Activated naive CD4-positive, alpha-beta T cell treated with anti-CD3 and anti-CD28 coated beads, Interleukin-2, amount 50 U/mL, for 24 hours (primary cell): ENCODE measurements at regions not wholly inside any gene's neighbourhood (a gene's known extent, or its start where the extent isn't known, plus 50 kb on each side); places are given as distances from the start of the nearest gene placed in this dataset.

ENCODE experiments used
- H3K27ac Mint-ChIP-seq: one replicate; pipeline ENCODE4 v1.8.0; 2021; ENCODE audit warnings: mild to moderate bottlenecking, mixed read lengths
- H3K27me3 Mint-ChIP-seq: one replicate; pipeline ENCODE4 v1.8.0; 2021; ENCODE audit warnings: mixed read lengths
- H3K36me3 Mint-ChIP-seq: one replicate; pipeline ENCODE4 v1.8.0; 2021; ENCODE audit warnings: mixed read lengths
- H3K4me1 Mint-ChIP-seq: one replicate; pipeline ENCODE4 v1.8.0; 2021; ENCODE audit warnings: mixed read lengths
- H3K4me3 Mint-ChIP-seq: one replicate; pipeline ENCODE4 v1.8.0; 2021; ENCODE audit warnings: mild to moderate bottlenecking, mixed read lengths
- H3K9me3 Mint-ChIP-seq: one replicate; pipeline ENCODE4 v1.8.0; 2021; ENCODE audit warnings: mixed read lengths

DNA sequence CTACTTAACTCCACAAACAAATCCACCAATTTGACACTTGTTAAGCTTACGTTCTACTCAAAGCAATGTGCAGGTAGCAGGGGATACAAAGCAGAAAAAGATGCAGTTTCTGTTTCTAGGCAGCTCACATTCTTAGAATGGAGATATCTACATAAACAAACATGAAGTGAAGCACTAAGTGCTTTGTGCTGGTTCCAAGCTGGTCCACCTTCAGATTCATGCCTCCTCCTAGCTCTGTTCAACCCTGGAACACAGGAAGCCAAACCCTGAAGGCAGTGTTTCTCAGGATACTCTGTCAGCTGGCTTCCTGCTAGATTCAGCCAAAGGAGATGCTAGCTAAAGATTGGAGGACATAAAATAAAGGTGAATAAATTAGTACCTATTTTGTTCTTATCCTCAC lies 55.3 kb upstream of the NOL4 start:
- H3K36me3 Mint-ChIP-seq, result no peaks in the 10 kb centered on the region
- H3K27ac Mint-ChIP-seq, result no peak overlapping the region
- H3K27me3 Mint-ChIP-seq, result no peaks in the 10 kb centered on the region
- H3K9me3 Mint-ChIP-seq, result no peaks in the 10 kb centered on the region
- H3K4me1 Mint-ChIP-seq, result no peaks in the 10 kb centered on the region
- H3K4me3 Mint-ChIP-seq, result no peak overlapping the region

DNA sequence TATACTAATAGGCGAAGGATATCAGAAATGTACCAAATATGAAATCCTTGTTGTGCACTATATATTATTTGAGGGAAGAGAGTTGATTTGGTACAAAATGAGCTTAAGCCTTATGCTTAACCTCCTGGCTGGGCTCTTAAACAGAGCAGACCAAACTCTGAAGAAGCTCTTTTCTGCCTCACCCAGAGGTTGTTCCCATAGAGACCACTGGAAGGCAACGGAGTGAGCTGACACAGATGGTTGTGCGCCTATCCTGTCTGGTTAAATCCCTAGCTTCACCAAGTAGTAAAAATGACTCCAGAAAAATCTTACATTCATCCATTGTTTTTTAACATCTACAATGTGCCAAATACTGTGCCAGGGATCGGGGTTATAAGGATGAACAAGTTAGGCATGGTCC lies 55.9 kb upstream of the NOL4 start:
- H3K36me3 Mint-ChIP-seq, result no peaks in the 10 kb centered on the region
- no peaks in the 10 kb centered on the region for H3K4me1 Mint-ChIP-seq
- H3K9me3 Mint-ChIP-seq, result no peaks in the 10 kb centered on the region
- no peak overlapping the region for H3K4me3 Mint-ChIP-seq
- H3K27ac Mint-ChIP-seq, result no peak overlapping the region
- H3K27me3 Mint-ChIP-seq, result no peaks in the 10 kb centered on the region

DNA sequence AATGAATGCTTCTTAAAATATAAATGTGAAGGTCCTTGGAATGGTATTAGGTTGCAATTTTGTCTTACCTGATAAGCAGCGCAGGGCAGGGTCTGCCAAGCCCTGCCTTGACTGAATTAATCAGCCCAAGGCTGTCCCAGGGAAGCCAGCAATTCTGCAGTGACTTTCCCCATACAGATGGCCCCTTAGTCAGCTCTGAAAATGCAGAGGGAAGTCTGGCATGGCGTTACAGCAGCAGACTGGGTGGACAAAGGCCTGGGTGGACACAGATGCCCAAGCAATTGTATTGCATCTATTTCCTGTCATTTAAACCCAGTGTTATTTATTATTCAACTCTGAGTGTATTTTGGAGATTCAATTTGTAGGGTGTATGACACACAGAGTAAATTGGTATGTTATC lies 56.6 kb upstream of the NOL4 start:
- Mint-ChIP-seq H3K4me1 (no peaks in the 10 kb centered on the region), H3K27me3 (no peaks in the 10 kb centered on the region), H3K4me3 (no peak overlapping the region), H3K9me3 (peaks cover 2% of the 10 kb centered on the region), H3K36me3 (no peaks in the 10 kb centered on the region), H3K27ac (no peak overlapping the region)

DNA sequence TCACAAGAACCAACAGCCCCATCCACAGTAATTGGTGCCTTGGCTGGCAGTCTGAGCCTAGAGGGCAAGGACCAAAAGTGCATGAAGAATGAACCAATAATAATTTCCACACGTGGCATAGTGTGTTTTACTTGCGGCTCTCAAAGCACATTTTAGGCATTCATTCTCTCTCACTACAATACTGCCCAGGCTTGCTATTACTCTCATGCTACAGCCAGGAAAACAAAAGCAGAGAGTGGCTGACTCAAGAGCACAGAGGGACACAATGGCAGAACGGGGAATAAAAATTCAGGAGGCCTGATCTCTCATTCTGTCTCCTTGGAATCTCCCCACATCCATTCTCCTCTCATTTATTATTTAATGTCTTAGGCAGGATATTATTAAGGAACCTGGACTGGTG lies 57.0 kb upstream of the NOL4 start:
- Mint-ChIP-seq H3K9me3 (peaks cover 4% of the 10 kb centered on the region), H3K36me3 (no peaks in the 10 kb centered on the region), H3K4me1 (no peaks in the 10 kb centered on the region), H3K4me3 (no peak overlapping the region), H3K27ac (no peak overlapping the region), H3K27me3 (no peaks in the 10 kb centered on the region)

DNA sequence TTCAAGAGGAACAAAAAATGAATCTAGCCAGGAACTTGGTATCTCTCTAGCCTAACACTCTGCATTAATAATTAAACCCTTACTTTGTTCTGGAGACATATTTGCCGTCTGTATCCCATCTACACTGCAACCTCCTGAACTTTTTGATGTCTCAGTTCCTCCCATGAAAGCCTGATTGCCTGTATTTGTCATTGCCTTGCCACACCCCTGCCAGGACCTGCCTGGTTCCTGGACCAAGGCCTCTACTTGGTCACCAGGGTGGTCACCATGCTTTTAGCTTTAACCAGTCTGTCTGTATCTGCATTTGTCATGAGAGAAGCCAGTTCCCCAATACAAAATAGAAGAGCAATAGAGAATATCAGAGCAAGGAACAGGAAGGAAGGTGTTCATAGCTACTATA lies 58.8 kb upstream of the NOL4 start:
- Mint-ChIP-seq H3K9me3 (peaks cover 9% of the 10 kb centered on the region), H3K4me1 (no peaks in the 10 kb centered on the region), H3K4me3 (no peak overlapping the region), H3K27me3 (no peaks in the 10 kb centered on the region), H3K27ac (no peak overlapping the region), H3K36me3 (no peaks in the 10 kb centered on the region)

DNA sequence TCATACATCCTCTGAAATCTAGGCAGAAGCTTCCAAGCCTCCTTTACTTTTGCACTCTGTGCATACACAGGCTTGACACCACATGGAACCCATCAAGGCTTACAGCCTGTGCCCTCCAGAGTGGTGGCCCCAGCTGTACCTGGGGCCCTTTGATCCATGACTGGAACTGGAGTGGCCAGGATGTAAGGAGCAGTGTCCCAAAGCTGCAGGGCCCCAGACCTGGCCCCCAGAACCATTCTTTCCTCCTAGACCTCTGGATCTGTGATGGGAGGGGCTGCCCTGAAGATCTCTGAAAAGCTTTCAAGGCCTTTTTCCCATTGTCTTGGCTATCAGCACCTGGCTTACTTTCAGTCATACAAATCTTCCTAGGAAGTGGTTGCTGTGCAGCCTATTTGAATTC lies 63.1 kb upstream of the NOL4 start:
- H3K27me3 Mint-ChIP-seq, result no peaks in the 10 kb centered on the region

DNA sequence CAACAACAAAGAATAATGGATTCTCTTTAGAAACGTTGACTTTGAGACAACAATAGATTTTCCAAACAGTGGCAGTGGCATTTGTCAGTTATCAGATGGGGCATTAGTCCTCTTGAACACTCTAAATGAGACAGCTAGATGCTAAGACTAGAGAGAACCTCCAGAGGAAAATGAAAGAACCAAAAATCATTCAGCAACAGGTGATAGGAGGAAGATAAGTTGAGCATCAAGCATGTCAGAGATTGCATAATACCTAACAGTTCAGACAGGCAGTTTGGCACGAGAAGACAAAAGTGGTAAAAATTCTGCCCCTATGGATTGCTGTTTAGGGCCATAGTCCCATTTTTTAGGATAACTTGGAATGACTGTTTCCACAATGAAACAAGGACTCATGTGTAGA lies 67.9 kb upstream of the NOL4 start:
- H3K9me3 Mint-ChIP-seq, result peaks cover 12% of the 10 kb centered on the region
- no peak overlapping the region for H3K4me3 Mint-ChIP-seq
- no peaks in the 10 kb centered on the region for H3K36me3 Mint-ChIP-seq

More for the DNA sequence above, 63.1 kb upstream of the NOL4 start:
- no peaks in the 10 kb centered on the region for H3K36me3 Mint-ChIP-seq
- H3K27ac Mint-ChIP-seq, result no peak overlapping the region
- H3K4me1 Mint-ChIP-seq, result no peaks in the 10 kb centered on the region
- no peak overlapping the region for H3K4me3 Mint-ChIP-seq
- peaks cover 10% of the 10 kb centered on the region for H3K9me3 Mint-ChIP-seq

DNA sequence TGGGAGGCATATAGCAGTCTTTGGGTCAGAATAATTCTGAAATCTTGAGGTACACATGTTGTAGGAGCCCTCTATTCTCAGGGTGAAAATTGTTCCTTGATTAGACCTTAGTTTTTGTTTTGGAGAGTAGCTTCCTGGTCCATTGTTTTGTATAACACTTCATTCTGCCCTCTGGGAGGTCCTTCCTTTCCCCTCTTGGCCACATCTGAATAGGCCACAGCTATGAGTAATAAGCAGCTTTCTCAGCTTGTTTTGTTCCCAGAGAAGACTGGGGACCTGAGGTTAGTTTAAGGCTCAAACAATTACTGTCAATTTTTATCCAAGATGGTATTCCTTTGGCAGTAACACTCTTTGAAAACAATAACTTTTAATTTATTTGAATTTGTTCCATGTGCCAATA lies 72.6 kb upstream of the NOL4 start:
- Mint-ChIP-seq H3K27me3 (no peaks in the 10 kb centered on the region), H3K4me3 (no peak overlapping the region), H3K9me3 (peaks cover 12% of the 10 kb centered on the region), H3K4me1 (no peaks in the 10 kb centered on the region), H3K27ac (no peak overlapping the region), H3K36me3 (no peaks in the 10 kb centered on the region)

More for the DNA sequence above, 67.9 kb upstream of the NOL4 start:
- Mint-ChIP-seq H3K27me3 (no peaks in the 10 kb centered on the region), H3K27ac (no peak overlapping the region), H3K4me1 (no peaks in the 10 kb centered on the region)

DNA sequence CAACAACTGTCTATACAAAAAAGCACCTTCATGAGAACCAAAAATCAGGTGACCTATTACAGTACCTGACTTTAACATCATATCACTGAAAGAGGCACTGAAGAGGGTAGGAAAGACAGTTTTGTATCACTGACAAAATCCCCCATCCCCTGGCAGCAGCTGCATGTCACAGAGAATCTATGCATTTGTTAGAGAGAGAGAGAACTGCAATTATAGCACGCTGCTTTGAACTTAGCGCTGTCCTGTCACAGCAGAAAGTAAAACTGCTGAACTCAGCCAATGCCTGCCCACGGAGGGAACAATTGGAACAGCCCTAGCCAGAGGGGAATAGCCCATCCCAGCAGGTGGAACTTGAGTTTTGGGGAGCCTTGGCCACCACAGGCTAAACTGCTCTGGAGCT lies 75.1 kb upstream of the NOL4 start:
- H3K9me3 Mint-ChIP-seq, result peaks cover 12% of the 10 kb centered on the region
- H3K4me1 Mint-ChIP-seq, result no peaks in the 10 kb centered on the region
- H3K27me3 Mint-ChIP-seq, result no peaks in the 10 kb centered on the region
- no peaks in the 10 kb centered on the region for H3K36me3 Mint-ChIP-seq
- H3K4me3 Mint-ChIP-seq, result no peak overlapping the region
- no peak overlapping the region for H3K27ac Mint-ChIP-seq

DNA sequence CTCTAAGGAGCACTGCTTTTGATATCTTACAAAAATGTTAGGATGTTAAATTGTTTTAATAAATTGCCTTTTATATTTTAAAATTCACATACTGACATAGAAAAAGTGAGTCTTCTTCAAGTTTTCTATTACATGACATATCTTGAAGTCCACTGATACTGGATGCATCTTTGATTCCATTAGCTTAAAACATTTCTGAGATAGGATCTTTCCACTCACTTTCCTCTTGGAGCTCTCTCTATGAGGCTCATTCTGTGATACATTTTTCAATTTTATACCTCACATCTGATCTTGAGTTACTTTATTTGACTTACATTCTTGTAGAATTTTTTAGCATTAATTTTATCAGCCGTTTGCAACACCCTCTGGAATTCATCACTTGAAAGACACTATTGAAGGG lies 86.8 kb upstream of the NOL4 start:
- Mint-ChIP-seq H3K27me3 (no peaks in the 10 kb centered on the region), H3K4me3 (no peak overlapping the region), H3K9me3 (peaks cover 4% of the 10 kb centered on the region), H3K36me3 (no peaks in the 10 kb centered on the region), H3K4me1 (no peaks in the 10 kb centered on the region), H3K27ac (no peak overlapping the region)

DNA sequence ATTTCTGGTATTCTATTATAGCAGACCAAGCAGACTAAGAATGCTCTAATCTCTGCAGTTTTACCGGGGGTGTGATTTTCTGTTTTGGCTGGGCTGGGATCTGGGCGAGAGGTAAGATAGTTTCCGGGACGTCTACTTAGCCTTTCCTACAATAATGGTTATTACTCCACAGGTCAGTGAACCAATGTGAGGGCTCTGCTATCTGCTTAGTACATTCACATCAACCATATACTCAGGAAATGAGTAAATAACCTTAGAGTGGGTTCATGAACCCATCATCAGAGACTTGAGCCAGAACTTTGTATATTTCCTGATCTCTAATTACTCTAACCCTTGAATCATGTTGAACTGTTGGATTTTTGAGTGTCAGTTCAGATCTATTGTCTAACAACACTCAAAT lies 90.1 kb upstream of the NOL4 start:
- Mint-ChIP-seq H3K4me3 (no peak overlapping the region), H3K36me3 (no peaks in the 10 kb centered on the region), H3K4me1 (no peaks in the 10 kb centered on the region), H3K9me3 (peaks cover 4% of the 10 kb centered on the region), H3K27ac (no peak overlapping the region), H3K27me3 (no peaks in the 10 kb centered on the region)

DNA sequence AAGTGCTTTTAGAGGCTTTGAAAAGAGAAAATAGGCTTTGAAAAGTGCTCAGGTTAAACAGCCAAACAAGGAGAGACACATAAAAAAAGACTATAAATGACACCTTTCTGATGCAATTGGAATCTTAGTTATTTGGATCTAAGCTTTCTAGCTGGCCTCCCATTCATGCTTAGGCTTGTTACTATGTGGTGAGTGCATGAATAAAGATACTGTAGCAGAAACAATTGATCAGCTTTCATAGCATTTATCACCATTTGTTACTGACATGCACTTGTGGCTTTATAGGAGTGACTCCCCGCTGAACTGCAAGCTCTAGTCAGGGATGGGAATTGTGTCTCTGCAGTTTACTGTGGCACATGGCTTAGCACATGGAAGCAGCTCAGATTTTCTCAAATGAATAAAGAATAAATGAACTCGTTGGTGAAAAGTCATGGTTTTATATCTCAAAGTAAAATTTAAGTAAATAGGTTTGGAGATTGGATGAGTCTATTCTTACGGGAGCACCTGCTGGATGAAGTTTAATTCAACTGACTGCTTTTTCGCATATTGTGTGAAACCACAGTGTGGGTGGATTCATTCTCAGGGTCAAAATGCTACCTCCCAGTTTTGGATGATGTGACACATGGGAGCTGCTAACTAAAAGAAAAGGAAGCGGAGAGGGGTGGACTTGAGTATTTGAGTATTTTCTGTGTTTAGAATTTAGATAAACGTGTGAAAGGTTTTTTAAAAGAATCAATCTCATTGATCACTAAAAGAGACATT lies 91.1 kb upstream of the NOL4 start:
- no peak overlapping the region for H3K4me3 Mint-ChIP-seq
- H3K4me1 Mint-ChIP-seq, result no peaks in the 10 kb centered on the region
- peaks cover 4% of the 10 kb centered on the region for H3K9me3 Mint-ChIP-seq
- H3K27me3 Mint-ChIP-seq, result no peaks in the 10 kb centered on the region
- peak overlapping the region; percentile 72 for H3K27ac Mint-ChIP-seq
- no peaks in the 10 kb centered on the region for H3K36me3 Mint-ChIP-seq

DNA sequence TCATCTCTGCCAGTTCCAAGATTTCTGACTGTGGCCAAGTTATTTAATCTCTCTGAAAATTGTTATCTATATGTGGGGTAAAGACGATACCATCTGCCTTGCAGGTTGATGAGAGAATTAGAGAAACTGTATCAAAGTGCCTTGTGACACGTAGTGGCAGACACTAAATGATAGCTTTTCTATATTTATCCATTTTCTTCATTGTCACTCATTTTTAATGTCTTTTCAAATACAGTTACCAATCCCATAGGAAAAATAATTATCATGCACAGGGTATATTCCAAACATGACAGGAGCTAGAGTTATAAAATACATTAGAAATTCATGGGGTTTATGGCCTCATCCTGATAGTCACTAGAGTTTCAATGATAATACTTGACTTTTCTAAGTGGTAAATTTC lies 95.6 kb upstream of the NOL4 start:
- Mint-ChIP-seq H3K27ac (no peak overlapping the region), H3K36me3 (no peaks in the 10 kb centered on the region), H3K9me3 (no peaks in the 10 kb centered on the region), H3K4me3 (no peak overlapping the region), H3K27me3 (no peaks in the 10 kb centered on the region), H3K4me1 (no peaks in the 10 kb centered on the region)

DNA sequence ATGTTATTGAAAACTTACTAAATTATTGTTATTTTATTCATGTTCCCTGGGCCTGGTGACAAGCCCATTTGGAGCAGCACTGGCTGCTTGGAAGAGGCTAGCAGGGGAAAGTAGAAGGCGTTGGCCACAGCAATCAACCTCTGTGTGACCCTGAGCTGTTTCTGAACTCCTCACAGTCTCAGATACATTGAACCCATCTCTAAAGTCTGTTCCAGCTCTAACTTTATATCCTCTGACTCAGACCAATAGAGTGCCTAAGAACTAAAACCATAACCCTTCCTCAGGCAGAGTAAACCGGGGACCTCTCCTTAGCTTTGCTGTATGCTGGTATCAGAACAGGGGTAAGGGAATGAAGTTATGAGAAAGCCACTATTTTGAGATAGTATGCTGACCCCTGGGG lies 96.4 kb upstream of the NOL4 start:
- H3K27me3 Mint-ChIP-seq, result no peaks in the 10 kb centered on the region
- no peak overlapping the region for H3K27ac Mint-ChIP-seq
- H3K36me3 Mint-ChIP-seq, result no peaks in the 10 kb centered on the region
- no peaks in the 10 kb centered on the region for H3K9me3 Mint-ChIP-seq
- H3K4me3 Mint-ChIP-seq, result no peak overlapping the region
- H3K4me1 Mint-ChIP-seq, result no peaks in the 10 kb centered on the region

DNA sequence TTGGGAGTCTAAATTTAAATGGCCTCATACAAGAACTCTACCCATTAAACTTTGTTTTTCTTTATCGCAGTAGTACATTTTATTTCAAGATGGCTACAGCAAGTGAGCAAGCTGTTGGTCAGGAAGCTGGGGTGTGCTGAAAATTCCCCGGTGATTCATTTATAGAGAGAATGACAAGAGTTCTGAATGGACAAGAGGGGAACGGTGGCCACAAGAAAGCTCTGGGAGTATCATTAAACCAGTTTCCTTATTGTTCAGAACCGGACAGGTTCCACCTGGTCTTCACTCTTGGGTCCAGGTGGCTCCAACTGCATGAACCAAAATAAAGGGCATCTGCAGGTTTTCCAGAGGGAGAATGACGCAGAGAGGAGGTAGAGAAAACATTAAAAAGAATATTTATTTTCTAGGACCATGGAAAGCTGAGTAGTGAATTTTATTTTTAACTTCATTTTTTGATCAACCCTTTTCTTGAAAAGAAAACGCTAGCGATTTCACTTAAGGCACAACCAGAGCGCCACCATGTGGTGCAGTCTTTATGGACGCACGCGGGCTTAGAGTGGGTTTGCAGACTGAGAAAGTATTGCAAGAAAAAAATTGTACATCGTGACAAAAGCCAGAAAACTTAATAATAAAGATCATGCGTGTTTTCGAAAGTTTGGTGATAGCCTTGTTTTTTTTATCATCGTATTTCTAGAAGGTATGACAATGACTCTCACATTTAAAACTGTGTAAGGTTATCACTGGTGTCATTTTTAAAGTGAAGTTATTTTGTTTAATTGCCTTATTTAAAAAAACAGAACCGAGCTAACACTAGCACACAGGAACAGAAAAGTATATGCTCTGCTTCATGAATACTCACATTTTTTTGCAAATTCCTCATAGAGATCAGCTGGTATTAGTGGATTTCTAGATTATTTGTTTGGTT lies 97.9 kb upstream of the NOL4 start:
- Mint-ChIP-seq H3K4me3 (no peak overlapping the region), H3K4me1 (no peaks in the 10 kb centered on the region), H3K27me3 (no peaks in the 10 kb centered on the region), H3K27ac (no peak overlapping the region), H3K36me3 (no peaks in the 10 kb centered on the region), H3K9me3 (no peaks in the 10 kb centered on the region)

DNA sequence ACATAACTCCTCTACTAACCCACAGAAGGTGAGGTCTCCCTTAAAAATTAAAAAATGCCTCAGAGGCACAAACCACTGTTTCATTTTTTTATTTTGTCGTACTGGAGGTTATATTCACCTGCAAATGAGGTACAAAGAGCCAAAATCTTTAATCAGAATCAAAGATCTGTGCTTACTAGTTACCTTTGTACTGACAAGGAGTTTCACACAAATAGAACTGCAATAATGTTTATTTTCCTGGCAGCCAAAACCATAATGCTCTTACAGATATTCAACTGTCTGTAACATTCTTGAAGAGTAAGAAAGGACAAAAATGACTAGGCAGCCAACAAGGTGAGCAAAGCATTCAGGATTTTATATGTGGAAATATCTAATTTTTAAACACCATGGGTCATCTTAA lies 105.1 kb upstream of the NOL4 start:
- Mint-ChIP-seq H3K36me3 (no peaks in the 10 kb centered on the region), H3K4me1 (no peaks in the 10 kb centered on the region), H3K27me3 (no peaks in the 10 kb centered on the region), H3K4me3 (no peak overlapping the region), H3K9me3 (no peaks in the 10 kb centered on the region), H3K27ac (no peak overlapping the region)
